ENCODE measurements at regions not wholly inside any gene's neighbourhood (a gene's known extent, or its start where the extent isn't known, plus 50 kb on each side); places are given as distances from the start of the nearest gene placed in this dataset.

GRCh38 chr2:23199115-23199918 lies 185.7 kb upstream of the KLHL29 start:
- intact Hi-C loops (cut with micrococcal nuclease), result no loop called here
- WGBS (ENCODE audit: insufficient coverage), result 77% methylated on average over 6 of the region's 7 CpGs
- H3K27me3 Mint-ChIP-seq (ENCODE audit: low read depth in 2 of 2), result peaks cover 0 to 3% of the 10 kb centered on the region in 2 donors
- Histone ChIP-seq H3K9me3 (ENCODE audit: control insufficient read depth, insufficient read depth, low read length) (no peaks in the 10 kb centered on the region), H3K27me3 (ENCODE audit: control insufficient read depth, insufficient read depth, low read length) (no peaks in the 10 kb centered on the region), H3K36me3 (ENCODE audit: control insufficient read depth, insufficient read depth, low read length) (no peaks in the 10 kb centered on the region), H3K4me3 (ENCODE audit: low read length) (no peak overlapping the region), H3K4me1 (ENCODE audit: control insufficient read depth, insufficient read depth, low read length) (no peaks in the 10 kb centered on the region), H3K27ac (ENCODE audit: low read length) (no peak overlapping the region)
- ATAC-seq, result no peak
- no peak overlapping the region for H3K27ac Mint-ChIP-seq
- TF ChIP-seq, protein P1, sequence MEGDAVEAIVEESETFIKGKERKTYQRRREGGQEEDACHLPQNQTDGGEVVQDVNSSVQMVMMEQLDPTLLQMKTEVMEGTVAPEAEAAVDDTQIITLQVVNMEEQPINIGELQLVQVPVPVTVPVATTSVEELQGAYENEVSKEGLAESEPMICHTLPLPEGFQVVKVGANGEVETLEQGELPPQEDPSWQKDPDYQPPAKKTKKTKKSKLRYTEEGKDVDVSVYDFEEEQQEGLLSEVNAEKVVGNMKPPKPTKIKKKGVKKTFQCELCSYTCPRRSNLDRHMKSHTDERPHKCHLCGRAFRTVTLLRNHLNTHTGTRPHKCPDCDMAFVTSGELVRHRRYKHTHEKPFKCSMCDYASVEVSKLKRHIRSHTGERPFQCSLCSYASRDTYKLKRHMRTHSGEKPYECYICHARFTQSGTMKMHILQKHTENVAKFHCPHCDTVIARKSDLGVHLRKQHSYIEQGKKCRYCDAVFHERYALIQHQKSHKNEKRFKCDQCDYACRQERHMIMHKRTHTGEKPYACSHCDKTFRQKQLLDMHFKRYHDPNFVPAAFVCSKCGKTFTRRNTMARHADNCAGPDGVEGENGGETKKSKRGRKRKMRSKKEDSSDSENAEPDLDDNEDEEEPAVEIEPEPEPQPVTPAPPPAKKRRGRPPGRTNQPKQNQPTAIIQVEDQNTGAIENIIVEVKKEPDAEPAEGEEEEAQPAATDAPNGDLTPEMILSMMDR (IDR thresholded peaks at IDR 0.05), result no peak
- no peaks in the 10 kb centered on the region for H3K4me1 Mint-ChIP-seq
- no peaks in the 10 kb centered on the region for H3K36me3 Mint-ChIP-seq
- H3K4me3 Mint-ChIP-seq, result no peak overlapping the region
- peak in 1 of 2 donors; percentile 9 for DNase-seq
- peaks cover 7 to 8% of the 10 kb centered on the region in 2 donors for H3K9me3 Mint-ChIP-seq

GRCh38 chr2:23200068-23200786 lies 184.8 kb upstream of the KLHL29 start:
- 100% methylated on average over 2 of the region's 2 CpGs for WGBS (ENCODE audit: insufficient coverage)
- DNase-seq, result no peak

DNA sequence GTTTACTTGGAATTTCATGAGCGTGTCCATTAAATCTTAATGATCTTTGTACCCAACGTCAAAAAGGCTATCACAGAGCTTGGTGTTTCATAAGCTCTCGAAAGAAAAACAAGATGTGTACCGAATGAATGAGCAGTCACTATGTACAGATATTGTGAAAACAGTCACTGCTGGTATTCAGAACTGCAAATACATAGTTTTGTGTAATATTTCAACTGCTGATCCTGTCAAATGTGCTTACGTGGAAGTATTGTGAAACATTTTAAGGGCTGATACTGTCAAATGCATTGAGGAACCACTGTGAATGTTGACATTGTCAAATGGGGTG lies 184.2 kb upstream of the KLHL29 start:
- TF ChIP-seq, protein P1 (IDR thresholded peaks at IDR 0.05), result no peak
- no peak for DNase-seq
- intact Hi-C loops (cut with micrococcal nuclease), result no loop called here
- H3K27ac Mint-ChIP-seq, result no peak overlapping the region
- peaks cover 0 to 3% of the 10 kb centered on the region in 2 donors for H3K27me3 Mint-ChIP-seq (ENCODE audit: low read depth in 2 of 2)
- H3K4me3 ChIP-seq (ENCODE audit: low read length), result no peak overlapping the region
- no peaks in the 10 kb centered on the region for H3K27me3 ChIP-seq (ENCODE audit: control insufficient read depth, insufficient read depth, low read length)
- no peaks in the 10 kb centered on the region for H3K4me1 ChIP-seq (ENCODE audit: control insufficient read depth, insufficient read depth, low read length)
- peaks cover 7 to 8% of the 10 kb centered on the region in 2 donors for H3K9me3 Mint-ChIP-seq
- H3K36me3 ChIP-seq (ENCODE audit: control insufficient read depth, insufficient read depth, low read length), result no peaks in the 10 kb centered on the region
- no peaks in the 10 kb centered on the region for H3K36me3 Mint-ChIP-seq
- H3K4me3 Mint-ChIP-seq, result no peak overlapping the region
- no peaks in the 10 kb centered on the region for H3K9me3 ChIP-seq (ENCODE audit: control insufficient read depth, insufficient read depth, low read length)
- no peak overlapping the region for H3K27ac ChIP-seq (ENCODE audit: low read length)
- WGBS (ENCODE audit: insufficient coverage), result 82% methylated on average over 5 of the region's 5 CpGs
- no peak for ATAC-seq
- H3K4me1 Mint-ChIP-seq, result no peaks in the 10 kb centered on the region

More at GRCh38 chr2:23200068-23200786, 184.8 kb upstream of the KLHL29 start:
- Histone ChIP-seq H3K36me3 (ENCODE audit: control insufficient read depth, insufficient read depth, low read length) (no peaks in the 10 kb centered on the region), H3K9me3 (ENCODE audit: control insufficient read depth, insufficient read depth, low read length) (no peaks in the 10 kb centered on the region), H3K4me1 (ENCODE audit: control insufficient read depth, insufficient read depth, low read length) (no peaks in the 10 kb centered on the region), H3K4me3 (ENCODE audit: low read length) (no peak overlapping the region), H3K27ac (ENCODE audit: low read length) (no peak overlapping the region), H3K27me3 (ENCODE audit: control insufficient read depth, insufficient read depth, low read length) (no peaks in the 10 kb centered on the region)
- TF ChIP-seq, protein P1 (IDR thresholded peaks at IDR 0.05), result no peak
- H3K4me3 Mint-ChIP-seq, result no peak overlapping the region
- no peaks in the 10 kb centered on the region for H3K36me3 Mint-ChIP-seq
- peaks cover 0 to 3% of the 10 kb centered on the region in 2 donors for H3K27me3 Mint-ChIP-seq (ENCODE audit: low read depth in 2 of 2)
- ATAC-seq, result no peak
- H3K9me3 Mint-ChIP-seq, result peaks cover 7 to 8% of the 10 kb centered on the region in 2 donors
- H3K27ac Mint-ChIP-seq, result no peak overlapping the region
- intact Hi-C loops (cut with micrococcal nuclease), result no loop called here
- H3K4me1 Mint-ChIP-seq, result no peaks in the 10 kb centered on the region
